A172 (cell line): ENCODE measurements at regions not wholly inside any gene's neighbourhood (a gene's known extent, or its start where the extent isn't known, plus 50 kb on each side); places are given as distances from the start of the nearest gene placed in this dataset.

Experiments used
- DNase-seq: peaks from one replicate; pipeline ENCODE4 v3.0.0-alpha.2; 2015; ENCODE audit warnings: low spot score

DNA sequence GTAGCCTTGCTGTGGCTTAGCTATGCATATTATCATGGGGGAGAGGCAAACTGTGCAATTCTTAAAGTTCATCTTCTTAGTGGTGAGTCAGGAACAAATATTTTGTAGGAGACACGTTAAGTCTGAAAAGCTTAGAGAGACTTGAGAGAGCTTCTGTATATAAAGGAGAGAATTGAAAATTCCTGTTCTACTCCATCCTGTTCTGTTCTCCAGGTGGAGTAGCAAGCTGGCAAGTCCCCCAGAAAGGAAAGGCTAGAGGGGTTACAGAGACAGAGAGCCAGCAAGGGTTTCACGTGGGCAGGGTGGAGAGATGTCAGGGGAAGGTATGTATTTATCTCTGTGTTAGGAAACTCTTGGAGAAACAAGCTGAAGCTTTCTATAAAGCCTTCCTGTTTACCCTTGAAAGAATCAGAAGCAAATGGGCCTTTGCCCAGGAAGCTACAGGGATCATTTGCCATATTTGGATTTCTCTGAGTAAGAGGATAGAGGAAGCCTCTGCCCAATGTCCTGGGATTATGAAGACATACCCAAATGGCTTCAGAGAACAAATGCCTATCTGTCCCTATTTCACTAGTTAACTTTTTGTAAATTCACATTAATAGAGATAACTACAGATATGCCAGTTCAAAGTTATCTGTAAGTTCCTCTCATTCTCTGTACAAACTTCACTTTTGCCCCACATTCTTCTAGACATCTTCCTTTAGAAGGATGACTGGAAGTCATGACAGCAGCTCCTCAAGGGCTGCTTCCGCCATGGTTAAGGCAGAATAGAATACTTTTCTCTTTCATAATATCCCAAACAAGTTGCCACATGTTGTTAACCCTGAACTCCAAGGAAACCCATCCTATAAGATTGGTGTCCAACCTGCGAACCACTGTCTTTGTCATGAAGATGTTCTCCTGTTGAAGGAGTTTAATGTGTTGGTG is 126.7 kb upstream of the NEDD9 start:
- no peak for DNase-seq

DNA sequence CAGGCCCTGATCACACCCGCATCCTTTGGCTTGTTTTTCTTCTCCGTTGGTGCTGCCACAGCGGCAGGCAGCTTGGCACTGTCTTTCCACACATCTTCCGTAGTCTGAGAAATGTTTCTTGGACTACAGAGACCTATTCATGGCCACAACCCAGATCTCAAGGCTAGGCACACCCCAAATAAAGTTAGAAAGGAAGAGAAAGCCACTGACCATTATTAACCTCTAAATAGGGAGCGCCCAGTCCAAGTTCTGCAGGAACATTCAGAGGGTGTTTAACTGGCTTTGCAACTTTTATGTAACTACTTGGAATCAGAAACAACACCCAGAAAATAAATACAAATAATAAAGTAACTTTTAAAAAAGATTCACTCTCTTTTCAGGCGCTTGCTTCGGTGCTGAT is 124.8 kb upstream of the NEDD9 start:
- DNase-seq = no peak

DNA sequence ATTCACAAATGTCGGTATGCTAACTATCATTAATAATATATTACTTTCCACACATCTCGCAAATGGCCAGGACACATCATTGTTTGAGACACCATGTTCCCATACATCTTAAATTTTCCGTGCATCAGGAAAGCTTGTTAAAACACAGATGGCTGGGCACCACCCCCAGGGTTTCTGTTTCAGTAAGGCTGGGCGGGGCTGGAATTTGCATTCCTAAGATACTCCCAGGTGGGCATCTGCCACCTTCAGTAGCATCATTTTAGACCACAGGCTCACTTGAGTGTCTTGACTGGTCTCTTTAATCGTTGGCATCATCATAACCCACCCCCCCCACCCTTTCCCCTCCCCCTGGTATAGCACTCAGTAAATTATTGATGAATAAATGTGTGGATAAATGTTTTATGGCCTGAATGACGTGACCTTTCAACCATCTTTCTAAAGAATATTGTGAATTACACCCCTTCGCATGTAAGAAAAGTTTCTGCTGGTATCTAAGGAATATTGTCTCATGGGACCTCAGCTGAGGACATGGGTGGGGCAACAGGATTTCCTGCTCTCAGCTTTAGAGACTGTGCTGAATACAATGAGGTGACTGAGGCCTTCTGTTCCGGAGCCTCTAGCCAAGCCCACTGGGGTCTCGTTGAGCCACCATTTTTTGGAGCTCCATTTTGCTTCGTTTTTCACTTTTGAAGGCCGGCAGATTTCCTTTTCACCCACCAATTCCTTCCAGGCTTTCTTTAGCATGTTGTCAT is 124.1 kb upstream of the NEDD9 start:
- DNase-seq = no peak

DNA sequence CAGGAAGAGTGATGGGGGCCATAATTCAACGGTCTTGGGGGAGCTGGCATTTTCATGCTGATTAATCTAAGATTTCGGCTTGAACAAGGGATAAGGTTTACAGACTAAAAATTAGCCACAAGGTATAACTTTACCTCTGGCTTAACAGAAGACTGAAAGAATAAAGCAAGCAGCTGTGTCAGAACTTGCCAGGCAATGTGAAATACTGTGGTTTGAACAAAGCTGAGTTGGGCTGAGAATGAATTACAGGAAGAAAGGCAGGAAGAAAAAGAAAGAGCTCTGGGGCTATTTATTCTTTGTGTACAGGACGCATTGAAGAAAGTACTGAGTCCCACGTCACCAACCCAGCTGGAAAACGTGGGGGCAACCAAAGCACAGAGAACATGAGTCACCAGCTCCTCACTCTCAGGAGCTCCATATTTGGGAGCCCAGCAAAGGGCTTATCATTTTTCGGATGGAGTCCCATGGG is 121.5 kb upstream of the NEDD9 start:
- DNase-seq = no peak

DNA sequence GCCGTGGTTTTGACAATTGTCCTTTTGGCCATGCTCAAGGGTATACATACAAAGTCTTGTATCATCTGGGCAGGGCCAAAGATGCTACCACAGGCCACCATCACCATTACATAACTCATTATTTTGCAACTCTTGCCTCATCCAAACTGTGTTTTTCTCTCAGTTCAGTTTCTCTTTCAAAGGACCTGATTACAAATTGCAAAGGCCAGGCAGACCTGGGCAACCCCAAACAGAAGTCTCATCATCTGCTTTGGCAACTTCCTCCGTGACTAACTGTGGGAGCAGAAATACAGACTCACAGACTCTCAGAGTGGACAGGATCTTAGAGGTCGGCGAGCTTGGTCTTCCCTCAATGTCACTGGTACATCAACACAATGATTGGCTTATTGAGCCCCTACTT is 117.8 kb upstream of the NEDD9 start:
- no peak for DNase-seq

DNA sequence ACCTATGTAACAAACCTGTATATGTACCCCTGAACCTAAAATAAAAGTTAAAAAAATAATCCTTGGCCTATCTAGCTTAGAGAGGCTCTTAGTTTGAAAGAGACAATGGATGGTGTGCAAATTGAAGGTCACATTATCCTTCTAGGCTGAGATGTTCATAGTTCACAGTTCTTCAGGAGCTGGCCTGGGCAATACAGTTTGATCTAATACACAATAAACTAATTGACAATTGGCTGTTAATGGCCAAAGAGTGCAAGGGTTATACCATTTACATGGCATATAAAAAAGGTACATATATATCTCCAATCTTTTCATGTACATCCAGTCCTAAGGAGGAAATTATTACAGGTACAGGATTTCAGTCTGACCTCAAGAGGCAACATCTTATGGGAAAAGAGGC is 117.4 kb upstream of the NEDD9 start:
- DNase-seq = no peak

DNA sequence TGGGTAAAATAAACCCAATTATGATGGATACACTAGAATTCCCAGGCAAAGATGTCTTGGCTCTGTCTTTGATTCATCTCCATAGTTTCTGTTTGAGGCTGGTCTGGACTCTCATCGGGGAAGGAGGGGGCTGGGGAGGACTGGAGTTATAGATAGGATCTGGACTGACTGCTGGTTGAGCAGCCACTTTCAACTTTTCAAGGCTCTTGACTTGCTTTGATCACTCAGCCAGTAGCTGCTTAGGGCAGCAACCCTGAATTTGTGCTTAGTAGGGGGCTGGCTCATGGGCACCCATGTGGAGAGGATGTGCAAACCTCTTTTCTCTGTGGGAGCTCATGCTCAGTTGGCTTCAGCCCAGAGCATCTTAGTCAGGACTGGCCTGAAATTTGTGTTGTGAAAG is 114.0 kb upstream of the NEDD9 start:
- DNase-seq = no peak

DNA sequence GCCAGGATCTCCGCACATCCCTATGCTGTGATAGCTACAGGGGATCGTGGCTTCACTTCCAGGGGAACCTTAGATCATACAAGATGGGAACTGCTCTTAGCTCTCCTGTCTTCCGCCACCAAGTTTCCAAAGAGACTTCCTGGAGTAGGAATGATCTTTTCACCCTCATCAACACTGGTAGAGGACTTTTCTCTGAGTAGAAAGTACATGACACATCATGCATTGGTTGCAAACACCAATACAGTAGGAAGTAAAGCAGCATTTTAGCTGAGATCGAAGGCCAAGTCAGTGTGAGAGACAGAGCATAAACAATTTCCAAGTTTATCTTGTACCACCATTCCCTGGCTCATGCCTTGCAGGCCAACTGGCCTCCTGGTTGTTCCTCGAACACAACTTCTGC is 113.1 kb upstream of the NEDD9 start:
- DNase-seq = no peak

DNA sequence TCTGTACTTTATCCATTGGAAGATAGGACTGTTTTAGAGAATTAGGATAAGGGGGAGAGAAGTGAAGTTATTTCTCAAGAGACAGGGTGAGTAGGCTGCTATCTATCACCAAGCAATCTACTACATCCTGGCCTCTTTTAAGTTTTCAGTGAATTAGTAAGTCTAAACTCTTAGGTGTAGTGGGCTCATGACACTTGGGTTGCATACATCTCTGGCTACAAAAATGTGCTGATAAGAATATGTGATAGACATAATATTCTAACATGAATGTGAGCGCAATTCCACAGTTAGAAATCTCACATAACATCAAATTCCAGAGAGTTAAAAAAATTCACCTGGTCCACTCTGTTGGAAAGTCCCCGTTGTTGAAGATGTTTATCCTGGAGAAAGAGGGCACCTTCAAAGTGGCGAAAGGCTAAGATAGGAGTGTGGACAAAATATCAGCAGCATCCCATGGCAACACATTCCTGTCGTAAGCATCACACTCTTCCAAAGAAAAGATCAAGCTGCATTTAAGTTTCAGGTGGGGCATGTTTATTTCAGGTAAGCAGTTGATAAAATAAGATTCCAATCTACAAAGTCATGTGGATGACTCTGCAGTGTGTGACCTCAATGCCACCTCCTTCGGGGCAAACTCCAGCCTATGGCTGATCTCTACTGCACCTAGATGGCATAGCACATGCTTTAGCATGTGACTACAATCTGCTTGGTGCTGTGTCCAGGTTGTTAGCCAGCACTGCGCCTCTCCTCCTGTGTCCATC is 111.7 kb upstream of the NEDD9 start:
- peak; percentile 12 for DNase-seq

DNA sequence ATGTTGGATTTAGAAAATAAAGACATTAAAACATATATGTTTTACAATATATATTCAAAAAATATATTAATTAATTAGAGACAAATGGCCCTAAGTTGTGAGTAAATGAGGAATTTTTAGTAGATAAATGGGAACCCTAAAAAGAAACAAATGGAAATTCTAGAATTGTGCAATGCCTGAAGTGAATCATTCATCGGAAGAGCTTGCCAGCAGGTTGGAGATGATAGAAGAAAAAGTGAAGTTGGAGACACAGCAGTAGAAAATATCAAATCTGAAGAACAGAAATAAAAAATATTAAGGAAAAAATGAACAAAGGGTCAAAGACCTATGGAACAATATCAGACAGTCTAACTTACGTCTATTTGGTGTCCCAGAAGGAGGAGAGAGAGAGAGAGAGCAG is 109.4 kb upstream of the NEDD9 start:
- DNase-seq = no peak

DNA sequence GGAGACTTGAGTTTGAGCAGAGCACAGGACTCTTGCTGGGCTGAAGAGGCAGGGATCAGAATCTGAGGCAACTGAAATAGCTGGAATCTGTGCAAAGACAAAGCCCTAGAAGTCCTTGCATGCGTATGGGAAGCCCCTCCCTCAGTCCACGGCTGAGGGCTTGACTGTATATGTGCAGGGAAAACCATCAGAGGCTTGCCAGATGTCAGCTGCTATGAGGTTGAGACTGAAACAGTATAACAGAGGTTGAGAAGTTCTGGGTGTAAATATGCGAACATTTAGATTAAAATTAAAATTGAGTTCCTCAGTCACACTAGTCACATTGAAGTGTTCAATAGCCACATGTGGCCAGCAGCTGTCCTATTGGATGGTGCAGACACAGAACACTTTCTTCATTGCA is 108.8 kb upstream of the NEDD9 start:
- DNase-seq = no peak

DNA sequence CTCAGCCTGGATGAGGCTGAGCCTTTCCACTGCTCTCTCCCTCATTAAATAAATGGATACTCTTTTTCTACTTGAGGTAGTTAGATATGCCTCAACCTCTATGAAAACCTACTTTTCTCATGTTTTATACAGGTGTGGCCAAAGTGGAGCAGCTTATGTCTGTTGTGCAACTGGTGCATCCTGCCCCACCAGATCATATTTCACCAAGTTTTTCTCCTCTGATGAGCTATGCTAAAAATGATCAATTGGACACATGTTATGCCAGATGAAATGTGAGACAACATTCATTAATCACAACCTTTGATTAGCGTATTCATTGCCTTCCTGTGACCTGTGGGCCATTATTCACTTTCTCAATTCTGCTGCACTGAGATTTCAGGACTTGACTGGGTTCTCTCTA is 106.9 kb upstream of the NEDD9 start:
- DNase-seq = no peak

DNA sequence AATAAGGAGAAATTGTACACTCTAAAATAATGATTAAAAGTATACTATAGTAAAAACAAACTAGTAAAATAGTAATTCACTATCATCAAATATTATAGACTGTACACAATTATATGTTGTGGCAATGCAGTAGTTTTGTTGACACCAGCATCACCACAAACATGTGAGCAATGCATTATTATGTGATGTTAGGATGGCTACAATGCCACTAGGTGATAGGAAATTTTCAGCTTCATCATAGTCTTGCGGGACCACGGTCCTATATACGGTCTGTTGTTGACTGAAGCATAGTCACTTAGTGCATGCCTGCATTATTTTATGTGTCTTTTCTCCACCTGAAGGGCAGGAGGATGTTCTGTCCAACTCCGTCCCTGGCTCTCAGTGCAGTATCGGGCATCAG is 104.8 kb upstream of the NEDD9 start:
- no peak for DNase-seq

DNA sequence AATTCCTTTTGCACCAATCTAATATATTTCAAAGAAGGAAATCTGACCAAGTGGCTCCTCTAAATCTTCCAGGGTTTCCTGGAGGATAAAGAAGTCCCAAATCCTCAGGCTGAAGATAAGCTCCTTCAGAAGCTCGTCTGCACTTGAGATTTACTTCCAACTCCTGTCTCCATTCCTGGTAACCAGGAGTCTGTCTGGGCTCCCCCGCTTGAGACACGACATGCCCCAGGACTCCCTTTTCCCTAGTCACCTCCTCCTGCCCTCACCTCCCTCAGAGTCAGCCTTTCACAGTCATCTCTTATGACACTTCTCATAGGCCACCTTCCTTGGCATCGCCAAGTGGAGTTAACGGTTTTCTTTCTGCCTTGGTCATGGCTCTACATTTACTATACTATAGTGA is 103.4 kb upstream of the NEDD9 start:
- DNase-seq = no peak

DNA sequence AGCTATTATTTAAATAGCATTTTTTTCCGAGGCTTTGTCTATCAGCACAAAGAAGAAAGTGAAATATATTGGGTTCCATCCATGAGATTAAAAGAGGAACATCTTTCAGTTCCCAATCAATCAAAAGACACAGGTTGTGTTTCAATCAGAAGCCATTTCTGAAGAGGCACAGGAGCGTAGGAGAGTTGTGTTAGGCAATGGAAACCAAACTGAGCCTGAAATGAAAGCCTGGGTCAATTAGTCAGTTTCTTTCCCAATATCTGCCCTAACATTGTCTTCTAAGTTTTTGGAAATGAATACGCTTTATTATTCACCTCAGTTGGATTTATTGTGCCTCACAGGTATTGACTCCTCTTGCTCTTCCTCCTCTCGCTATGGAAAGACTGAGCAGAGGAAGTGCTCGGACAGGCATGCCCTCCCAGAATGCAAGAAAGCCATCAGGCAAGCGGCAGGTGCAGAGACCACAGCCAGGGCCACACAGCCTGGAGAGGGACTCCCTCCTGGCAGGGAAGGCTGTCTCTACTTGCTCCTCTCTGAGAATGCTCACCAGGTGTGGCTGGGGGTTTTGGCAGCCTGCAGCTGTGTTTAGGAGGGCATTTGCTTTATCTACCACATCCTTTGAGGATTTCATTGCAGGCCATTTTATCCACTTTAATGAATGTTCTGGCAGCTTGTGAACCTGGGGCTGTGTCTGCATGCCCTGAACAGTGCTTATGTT is 100.8 kb upstream of the NEDD9 start:
- no peak for DNase-seq

DNA sequence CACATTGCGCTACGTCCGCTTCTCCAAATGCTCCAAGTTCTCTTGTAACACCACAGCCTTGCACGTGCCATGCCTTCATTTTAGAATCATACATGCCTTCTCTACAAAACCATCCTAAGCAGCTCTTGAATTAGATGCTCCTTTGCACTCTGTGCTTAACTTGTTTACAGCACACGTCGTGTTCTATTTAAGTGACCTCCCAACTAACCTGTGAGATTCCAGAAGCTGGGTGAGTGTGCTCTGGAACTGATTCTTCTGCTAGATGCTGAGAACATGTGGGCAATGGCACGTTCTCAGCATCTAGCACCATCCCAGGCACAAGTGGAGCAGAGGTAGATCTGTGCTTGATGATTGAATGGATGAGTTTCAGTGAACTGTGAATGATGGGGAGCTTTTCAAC is 100.0 kb upstream of the NEDD9 start:
- no peak for DNase-seq

DNA sequence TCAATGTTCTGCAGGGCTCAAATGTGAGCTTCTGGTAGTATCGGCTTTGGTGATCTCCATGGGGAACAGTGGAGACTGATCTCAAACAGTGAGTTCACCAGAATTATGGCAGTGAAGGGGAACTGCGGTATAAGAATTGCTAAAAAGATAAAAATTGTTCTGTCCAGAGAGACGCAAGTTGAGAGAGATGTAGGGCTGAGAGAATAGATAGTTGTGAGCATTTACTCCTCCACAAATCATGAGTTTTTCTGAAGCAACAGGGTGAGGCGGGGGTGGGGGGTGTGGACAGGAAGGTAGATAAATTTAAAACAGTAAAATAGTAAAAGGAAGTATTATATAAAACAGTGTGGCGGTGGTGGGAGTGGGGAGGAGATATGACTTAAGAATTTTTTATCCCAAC is 98.6 kb upstream of the NEDD9 start:
- DNase-seq = no peak

DNA sequence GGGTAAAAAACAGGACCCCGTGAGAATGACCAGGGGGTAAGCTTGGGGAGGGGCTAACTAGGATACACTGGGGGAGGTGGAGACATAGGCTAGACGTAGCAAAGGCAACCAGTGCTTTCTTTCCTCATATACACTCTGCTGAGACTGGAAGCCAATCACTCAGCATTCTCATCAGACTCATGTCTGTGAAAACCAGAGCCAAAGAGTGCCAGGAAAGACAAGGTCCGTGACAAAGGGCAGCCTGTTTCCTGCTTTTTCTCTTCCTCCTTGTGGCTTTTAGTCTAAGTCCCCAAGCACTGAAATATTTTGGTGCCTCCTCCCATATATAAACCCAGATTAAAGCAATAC is 97.9 kb upstream of the NEDD9 start:
- no peak for DNase-seq

DNA sequence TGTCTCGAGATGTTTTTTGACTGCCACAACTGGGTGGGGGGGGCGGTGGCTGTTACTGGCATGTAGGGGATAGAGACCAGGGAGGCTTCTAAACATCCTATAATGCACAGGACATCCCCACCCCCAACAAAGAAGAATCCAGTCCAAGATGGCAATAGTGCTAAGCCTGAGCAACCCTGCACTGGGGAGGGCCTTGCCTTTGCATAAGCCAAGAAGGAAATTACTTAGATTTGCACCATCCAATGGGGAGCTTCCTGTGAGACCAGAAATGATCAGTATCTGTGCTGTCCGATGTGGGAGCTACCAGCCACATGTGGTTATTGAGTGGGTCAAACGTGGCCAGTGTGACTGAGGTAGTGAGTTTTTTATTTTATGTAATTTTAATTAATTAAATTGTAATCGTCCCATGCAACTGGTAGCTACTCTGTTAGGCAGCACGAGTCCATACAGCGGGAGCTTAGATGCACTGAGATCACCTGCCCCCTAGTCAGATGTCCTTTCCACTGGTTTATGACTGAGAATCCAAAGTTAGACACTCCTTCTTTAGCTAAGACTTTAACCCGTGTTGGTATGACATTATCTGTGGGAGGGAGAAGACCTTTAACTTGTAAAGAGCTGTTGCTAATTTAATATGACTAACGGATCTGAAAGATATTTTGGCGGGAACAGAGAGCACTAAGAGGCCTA is 97.4 kb upstream of the NEDD9 start:
- DNase-seq = no peak

DNA sequence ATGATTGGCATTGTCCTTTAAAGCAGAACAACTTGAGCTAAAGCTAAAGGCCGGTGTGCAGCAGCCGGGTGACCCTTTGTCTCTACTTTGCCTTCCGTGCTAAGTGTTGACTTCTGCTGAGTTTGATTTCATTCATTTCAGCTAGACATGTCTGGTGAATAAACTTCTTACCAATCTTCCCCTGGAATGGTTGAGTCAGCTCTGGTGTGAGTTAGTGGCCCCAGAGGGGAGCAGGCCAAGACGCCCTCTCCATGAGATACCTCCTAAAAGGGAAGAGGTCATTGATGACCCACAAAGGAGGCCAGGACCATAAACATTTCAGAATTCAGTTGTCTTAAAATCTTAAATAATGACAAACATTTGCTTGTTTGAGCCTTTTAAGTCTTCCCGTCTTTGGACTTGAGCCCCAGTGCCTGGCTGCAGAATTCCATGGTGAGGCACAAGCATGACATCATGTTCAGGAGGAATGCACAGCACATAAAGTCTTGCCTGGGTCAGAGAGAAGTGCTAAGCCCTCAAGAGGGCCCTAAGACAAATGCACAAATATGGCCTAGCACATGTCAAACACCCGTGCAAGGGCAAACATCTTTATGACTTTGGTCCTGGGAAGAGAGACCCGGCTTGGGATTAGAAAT is 96.3 kb upstream of the NEDD9 start:
- DNase-seq = no peak

DNA sequence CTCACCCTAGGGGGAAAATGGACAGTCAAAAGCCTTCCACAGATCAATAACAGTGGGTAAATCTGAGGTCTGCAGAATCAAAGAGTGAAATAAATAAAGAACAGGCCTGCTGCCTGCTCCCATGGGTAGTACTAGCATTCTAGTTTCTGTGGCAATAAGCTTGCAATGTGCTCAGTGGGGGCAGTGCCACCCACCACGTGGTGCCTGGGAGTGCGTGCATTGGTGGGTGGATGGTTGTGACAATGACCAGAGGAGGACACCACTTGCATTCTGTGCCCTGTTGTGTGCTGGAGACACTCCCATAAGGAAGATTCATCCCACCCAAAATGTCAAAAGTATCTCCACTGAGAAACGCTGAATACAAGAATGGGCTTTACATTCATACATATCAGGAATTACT is 95.5 kb upstream of the NEDD9 start:
- no peak for DNase-seq
